ENCODE measurements at regions not wholly inside any gene's neighbourhood (a gene's known extent, or its start where the extent isn't known, plus 50 kb on each side); places are given as distances from the start of the nearest gene placed in this dataset.

DNA sequence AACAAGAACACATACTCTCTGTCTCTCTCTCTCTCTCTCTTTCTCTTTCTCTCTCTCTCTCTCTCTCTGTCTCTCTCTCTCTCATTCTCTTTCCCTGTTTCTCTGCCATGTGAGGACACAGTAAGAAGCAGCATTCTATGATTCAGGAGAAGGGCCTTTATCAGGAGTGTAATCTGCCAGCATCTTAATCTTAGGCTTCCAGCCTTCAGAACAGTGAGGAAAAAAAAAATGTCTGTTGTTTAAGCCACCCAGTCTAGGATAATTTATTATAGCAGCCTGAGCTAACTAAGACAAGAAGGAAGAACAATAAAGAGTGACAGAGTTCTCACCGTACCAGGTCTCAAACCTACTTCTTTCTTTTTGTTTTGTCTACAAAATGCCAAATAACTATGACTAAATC, 399.4 kb downstream of the SOCS6 start:
- BruUV-seq (replicated peaks) = no TSS peak
- Histone ChIP-seq H3K9me3 (ENCODE audit: control insufficient read depth, insufficient read depth, low read depth, low read length) (no peaks in the 10 kb centered on the region), H3K36me3 (ENCODE audit: control insufficient read depth, insufficient read depth, low read length) (no peaks in the 10 kb centered on the region), H3K27me3 (ENCODE audit: control insufficient read depth, insufficient read depth, low read length) (no peaks in the 10 kb centered on the region), H3K4me3 (ENCODE audit: low read depth in 2 of 2, low read length in 2 of 2) (no peak overlapping the region), H3K4me1 (ENCODE audit: control insufficient read depth, insufficient read depth, low read length) (no peaks in the 10 kb centered on the region), H3K27ac (ENCODE audit: low read length) (no peak overlapping the region)
- ATAC-seq (no peak), DNase-seq (ENCODE audit: low read depth, low spot score) (no peak)
- CTCF ChIA-PET = no interaction called here
- POLR2A ChIA-PET = no interaction called here
- TF ChIP-seq POLR2AphosphoS5 (IDR thresholded peaks at IDR 0.05; ENCODE audit: low read depth, low read length) (no peak), CTCF (IDR thresholded peaks at IDR 0.05) (no peak), TCF7L2 (IDR thresholded peaks at IDR 0.05; ENCODE audit: low read depth, low read length) (no peak), SIN3A (IDR thresholded peaks at IDR 0.05; ENCODE audit: borderline replicate concordance, insufficient read depth, low read depth, low read length) (no peak), REST (IDR thresholded peaks at IDR 0.05; ENCODE audit: insufficient read depth in 1 of 2, low read depth in 2 of 2, low read length in 1 of 2) (no peak)
- in situ Hi-C loops (cut with HindIII; ENCODE audit: low pct_unique_long_range_greater_than_20kb, low sequenced_read_pairs) (no loop called here), intact Hi-C loops (cut with micrococcal nuclease; ENCODE audit: unreplicated experiment) (no loop called here)

GRCh38 chr18:70684821-70685220, 396.0 kb downstream of the SOCS6 start:
- Histone ChIP-seq H3K36me3 (ENCODE audit: control insufficient read depth, insufficient read depth, low read length) (no peaks in the 10 kb centered on the region), H3K4me1 (ENCODE audit: control insufficient read depth, insufficient read depth, low read length) (no peaks in the 10 kb centered on the region), H3K4me3 (ENCODE audit: low read depth in 2 of 2, low read length in 2 of 2) (no peak overlapping the region), H3K27me3 (ENCODE audit: control insufficient read depth, insufficient read depth, low read length) (no peaks in the 10 kb centered on the region), H3K27ac (ENCODE audit: low read length) (no peak overlapping the region), H3K9me3 (ENCODE audit: control insufficient read depth, insufficient read depth, low read depth, low read length) (no peaks in the 10 kb centered on the region)
- POLR2A ChIA-PET = no interaction called here
- no TSS peak for BruUV-seq (replicated peaks)
- CTCF ChIA-PET = no interaction called here
- DNase-seq (ENCODE audit: low read depth, low spot score) (no peak), ATAC-seq (no peak)
- in situ Hi-C loops (cut with HindIII; ENCODE audit: low pct_unique_long_range_greater_than_20kb, low sequenced_read_pairs) = no loop called here
- TF ChIP-seq POLR2AphosphoS5 (IDR thresholded peaks at IDR 0.05; ENCODE audit: low read depth, low read length) (no peak), REST (IDR thresholded peaks at IDR 0.05; ENCODE audit: insufficient read depth in 1 of 2, low read depth in 2 of 2, low read length in 1 of 2) (no peak), SIN3A (IDR thresholded peaks at IDR 0.05; ENCODE audit: borderline replicate concordance, insufficient read depth, low read depth, low read length) (no peak), CTCF (IDR thresholded peaks at IDR 0.05) (no peak), TCF7L2 (IDR thresholded peaks at IDR 0.05; ENCODE audit: low read depth, low read length) (no peak)
- intact Hi-C loops (cut with micrococcal nuclease; ENCODE audit: unreplicated experiment) = no loop called here
